Progenitor cell of endocrine pancreas (in vitro differentiated cells): ENCODE measurements at regions not wholly inside any gene's neighbourhood (a gene's known extent, or its start where the extent isn't known, plus 50 kb on each side); places are given as distances from the start of the nearest gene placed in this dataset.

Source experiments
- DNase-seq: peaks from one replicate; pipeline ENCODE4 v3.0.0; 2021; ENCODE audit warnings: low spot score; ENCODE audit not compliant: unreplicated experiment
- H3K27ac Mint-ChIP-seq: 2 replicates; pipeline ENCODE4 v1.8.0; 2021; ENCODE audit warnings: mild to moderate bottlenecking, moderate library complexity, mixed read lengths
- H3K27me3 Mint-ChIP-seq: 2 replicates; pipeline ENCODE4 v1.8.0; 2021; ENCODE audit warnings: mixed read lengths
- H3K36me3 Mint-ChIP-seq: 2 replicates; pipeline ENCODE4 v1.8.0; 2022; ENCODE audit warnings: mixed read lengths; ENCODE audit not compliant: insufficient read depth
- H3K4me1 Mint-ChIP-seq: 2 replicates; pipeline ENCODE4 v1.8.0; 2021; ENCODE audit warnings: low read depth, mixed read lengths
- H3K4me3 Mint-ChIP-seq: 2 replicates; pipeline ENCODE4 v1.8.0; 2021; ENCODE audit warnings: low read depth, mild to moderate bottlenecking, moderate library complexity, mixed read lengths
- H3K9me3 Mint-ChIP-seq: 2 replicates; pipeline ENCODE4 v1.8.0; 2021; ENCODE audit warnings: low read depth, mixed read lengths
- CTCF ChIP-seq: fragments of 200-600 bp; sonication (generic); IDR thresholded peaks from one replicate; pipeline ENCODE4 v1.5.0; 2021; ENCODE audit warnings: antibody characterized with exemption, mild to moderate bottlenecking; ENCODE audit not compliant: unreplicated experiment

GRCh38 chr1:229086091-229086490, 184.8 kb upstream of the RAB4A start:
- no peaks in the 10 kb centered on the region for H3K27me3 Mint-ChIP-seq
- no peak overlapping the region for H3K27ac Mint-ChIP-seq
- no peak for TF ChIP-seq CTCF
- H3K4me3 Mint-ChIP-seq: no peak overlapping the region
- no peak for DNase-seq
- peaks cover 6% of the 10 kb centered on the region for H3K4me1 Mint-ChIP-seq
- peaks cover 24% of the 10 kb centered on the region for H3K9me3 Mint-ChIP-seq
- H3K36me3 Mint-ChIP-seq: peaks cover 5% of the 10 kb centered on the region

GRCh38 chr1:229086686-229087085, 184.2 kb upstream of the RAB4A start:
- peaks cover 1% of the 10 kb centered on the region for H3K36me3 Mint-ChIP-seq
- no peak for TF ChIP-seq CTCF
- H3K4me1 Mint-ChIP-seq: peaks cover 11% of the 10 kb centered on the region
- no peak for DNase-seq
- no peak overlapping the region for H3K27ac Mint-ChIP-seq
- H3K4me3 Mint-ChIP-seq: no peak overlapping the region
- H3K9me3 Mint-ChIP-seq: peaks cover 18% of the 10 kb centered on the region
- H3K27me3 Mint-ChIP-seq: no peaks in the 10 kb centered on the region

- Mint-ChIP-seq H3K4me3 (no peak overlapping the region), H3K36me3 (no peaks in the 10 kb centered on the region), H3K4me1 (peaks cover 16% of the 10 kb centered on the region), H3K27ac (no peak overlapping the region), H3K27me3 (no peaks in the 10 kb centered on the region), H3K9me3 (peaks cover 15% of the 10 kb centered on the region)
- TF ChIP-seq CTCF: no peak
- DNase-seq: no peak
Observed at GRCh38 chr1:229087339-229087738, 183.6 kb upstream of the RAB4A start.

- H3K36me3 Mint-ChIP-seq: no peaks in the 10 kb centered on the region
- no peak overlapping the region for H3K27ac Mint-ChIP-seq
- DNase-seq: no peak
- no peak for TF ChIP-seq CTCF
- no peak overlapping the region for H3K4me3 Mint-ChIP-seq
- H3K27me3 Mint-ChIP-seq: no peaks in the 10 kb centered on the region
- peaks cover 10% of the 10 kb centered on the region for H3K9me3 Mint-ChIP-seq
- H3K4me1 Mint-ChIP-seq: peaks cover 22% of the 10 kb centered on the region
Observed at GRCh38 chr1:229087906-229088305, 183.0 kb upstream of the RAB4A start.

- no peak overlapping the region for H3K27ac Mint-ChIP-seq
Observed at GRCh38 chr1:229088711-229089110, 182.2 kb upstream of the RAB4A start.

More at GRCh38 chr1:229088711-229089110, 182.2 kb upstream of the RAB4A start:
- TF ChIP-seq CTCF: no peak
- Mint-ChIP-seq H3K4me1 (peaks cover 30% of the 10 kb centered on the region), H3K4me3 (no peak overlapping the region), H3K27me3 (no peaks in the 10 kb centered on the region), H3K36me3 (no peaks in the 10 kb centered on the region), H3K9me3 (peaks cover 4% of the 10 kb centered on the region)
- no peak for DNase-seq
